Vagina (tissue), 2 donors: ENCODE measurements at regions not wholly inside any gene's neighbourhood (a gene's known extent, or its start where the extent isn't known, plus 50 kb on each side); places are given as distances from the start of the nearest gene placed in this dataset.
A peak's percentile ranks its signal among the peaks of the same experiment; 100 is the strongest.
"Not testable (repeated sequence)": the region's sequence is repeated elsewhere in the genome, so short reads cannot be mapped to it uniquely, and the experiment has no call there.

Experiments used
- DNase-seq, 2 donors: peaks; one replicate each; pipeline ENCODE4 v3.0.0-alpha.2; 2017; ENCODE audit errors: extremely low spot score in 2 of 2
- H3K27ac ChIP-seq: fragments of 200-600 bp; sonication (generic); one replicate; pipeline ENCODE4 v1.5.1; 2019
- H3K27me3 ChIP-seq: fragments of 200-600 bp; sonication (generic); one replicate; pipeline ENCODE4 v1.5.1; 2019
- H3K36me3 ChIP-seq, 2 donors: fragments of 200-600 bp; sonication (generic); one replicate each; pipeline ENCODE4 v1.5.1; 2017 to 2019
- H3K4me1 ChIP-seq: fragments of 200-600 bp; sonication (generic); one replicate; pipeline ENCODE4 v1.5.1; 2019
- H3K4me3 ChIP-seq, 2 donors: fragments of 200-600 bp; sonication (generic); 1 replicate in 1 of 2; 2 replicates in 1 of 2; pipeline ENCODE4 v1.5.1; 2016 to 2019
- H3K9me3 ChIP-seq: fragments of 200-600 bp; sonication (generic); one replicate; pipeline ENCODE4 v1.5.1; 2019
- CTCF ChIP-seq, 3 experiments: fragments of 450-650 bp in 2 of 3; fragments of 200-600 bp in 1 of 3; sonication (generic) in 1 of 3; IDR thresholded peaks; one replicate each; pipeline ENCODE4 v1.5.1; 2017 to 2019; ENCODE audit warnings: antibody characterized with exemption in 3 of 3, mild to moderate bottlenecking in 2 of 3, moderate library complexity in 2 of 3
- POLR2A ChIP-seq, 2 donors: fragments of 450-650 bp; IDR thresholded peaks; one replicate each; pipeline ENCODE4 v1.6.1; 2017; ENCODE audit warnings: antibody characterized with exemption in 2 of 2, mild to moderate bottlenecking in 2 of 2, moderate library complexity in 2 of 2
- POLR2AphosphoS5 ChIP-seq, 2 donors: sonication (generic); formaldehyde crosslinking; IDR thresholded peaks; one replicate each; pipeline ENCODE4 v1.9.0; 2017; ENCODE audit warnings: antibody characterized with exemption in 2 of 2, mild to moderate bottlenecking in 2 of 2, low read depth in 1 of 2; ENCODE audit not compliant: insufficient read depth in 1 of 2
- intact Hi-C: fragments of 100-400 bp; cut with DNase I; formaldehyde crosslinking; loops from one replicate; pipeline ENCODE4 v1.15.1; 2023

GRCh38 chr3:27556887-27557286 is 72.7 kb upstream of the SLC4A7 start:
- Histone ChIP-seq H3K27me3 (no peaks in the 10 kb centered on the region), H3K27ac (peak overlapping the region; percentile 87), H3K4me3 (no peak overlapping the region), H3K4me1 (peaks cover 30% of the 10 kb centered on the region), H3K36me3 (no peaks in the 10 kb centered on the region), H3K9me3 (no peaks in the 10 kb centered on the region)
- no peak for DNase-seq
- TF ChIP-seq POLR2A (IDR thresholded peaks at IDR 0.05) (no peak), POLR2AphosphoS5 (IDR thresholded peaks at IDR 0.05; ENCODE audit: insufficient read depth in 1 of 2, low read depth in 1 of 2) (peak; percentile 28 to 68), CTCF (IDR thresholded peaks at IDR 0.05) (no peak)
- intact Hi-C loops, result no loop called here

DNA sequence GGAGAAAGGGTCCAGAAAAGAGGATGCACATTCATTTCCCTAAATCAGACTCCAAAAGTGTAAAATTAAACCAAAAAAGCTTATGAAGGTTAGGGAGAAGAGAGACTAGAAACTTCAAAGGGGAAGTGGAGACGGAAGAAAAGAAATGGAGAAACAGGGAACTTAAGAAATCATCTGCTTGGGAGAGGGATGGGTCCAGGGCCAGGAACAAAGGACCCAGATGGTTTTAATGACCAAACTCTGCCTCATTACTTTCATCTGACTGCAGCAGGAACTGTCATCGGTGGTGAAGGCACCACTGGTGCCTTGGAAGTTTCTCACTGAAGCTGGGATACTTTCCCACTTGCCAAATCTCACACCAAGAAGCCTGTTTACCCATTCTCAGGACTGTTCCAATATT is 70.5 kb upstream of the SLC4A7 start:
- H3K27me3 ChIP-seq, result no peaks in the 10 kb centered on the region
- TF ChIP-seq POLR2AphosphoS5 (IDR thresholded peaks at IDR 0.05; ENCODE audit: insufficient read depth in 1 of 2, low read depth in 1 of 2), result no peak
- no peak for TF ChIP-seq CTCF (IDR thresholded peaks at IDR 0.05)
- no peak for TF ChIP-seq POLR2A (IDR thresholded peaks at IDR 0.05)
- no peaks in the 10 kb centered on the region for H3K9me3 ChIP-seq
- H3K36me3 ChIP-seq, result no peaks in the 10 kb centered on the region
- H3K27ac ChIP-seq, result peak overlapping the region; percentile 87
- H3K4me1 ChIP-seq, result peaks cover 23% of the 10 kb centered on the region
- no peak overlapping the region for H3K4me3 ChIP-seq
- intact Hi-C loops, result no loop called here
- DNase-seq, result no peak

DNA sequence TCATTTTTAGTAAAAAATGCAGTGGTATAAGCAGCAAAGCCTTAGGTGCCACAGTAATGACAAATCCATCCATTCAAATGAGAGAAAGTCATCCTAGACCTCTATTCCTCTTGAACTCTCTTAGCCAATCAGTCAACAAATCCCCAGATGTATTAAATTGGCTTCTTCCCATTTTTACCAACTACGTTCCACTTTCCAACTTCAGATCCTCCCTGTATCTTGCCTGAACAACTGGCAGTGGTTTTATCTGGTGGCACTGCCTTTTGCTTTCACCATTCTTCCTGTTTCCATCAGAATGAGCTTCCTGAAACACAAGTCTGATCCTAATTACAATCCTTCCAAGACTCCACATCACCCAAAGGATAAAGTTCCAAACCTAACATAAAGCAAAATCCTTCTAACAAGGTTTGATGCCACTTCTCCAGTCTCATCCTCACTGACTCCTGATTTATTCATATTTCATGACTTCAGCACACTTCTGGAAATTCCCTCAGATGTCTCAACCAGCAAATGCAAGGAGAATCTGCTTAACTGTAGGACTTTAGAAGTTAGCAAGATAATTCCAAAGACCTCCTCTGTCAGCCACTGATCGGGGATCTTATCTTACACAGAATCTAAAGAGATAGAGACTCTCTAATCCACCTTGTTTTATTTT is 69.8 kb upstream of the SLC4A7 start:
- intact Hi-C loops, result no loop called here
- Histone ChIP-seq H3K4me1 (peaks cover 16% of the 10 kb centered on the region), H3K27me3 (no peaks in the 10 kb centered on the region), H3K4me3 (no peak overlapping the region), H3K36me3 (no peaks in the 10 kb centered on the region), H3K27ac (peak overlapping the region; percentile 87), H3K9me3 (no peaks in the 10 kb centered on the region)
- TF ChIP-seq POLR2AphosphoS5 (IDR thresholded peaks at IDR 0.05; ENCODE audit: insufficient read depth in 1 of 2, low read depth in 1 of 2), result no peak
- TF ChIP-seq POLR2A (IDR thresholded peaks at IDR 0.05), result no peak
- no peak for TF ChIP-seq CTCF (IDR thresholded peaks at IDR 0.05)
- no peak for DNase-seq

DNA sequence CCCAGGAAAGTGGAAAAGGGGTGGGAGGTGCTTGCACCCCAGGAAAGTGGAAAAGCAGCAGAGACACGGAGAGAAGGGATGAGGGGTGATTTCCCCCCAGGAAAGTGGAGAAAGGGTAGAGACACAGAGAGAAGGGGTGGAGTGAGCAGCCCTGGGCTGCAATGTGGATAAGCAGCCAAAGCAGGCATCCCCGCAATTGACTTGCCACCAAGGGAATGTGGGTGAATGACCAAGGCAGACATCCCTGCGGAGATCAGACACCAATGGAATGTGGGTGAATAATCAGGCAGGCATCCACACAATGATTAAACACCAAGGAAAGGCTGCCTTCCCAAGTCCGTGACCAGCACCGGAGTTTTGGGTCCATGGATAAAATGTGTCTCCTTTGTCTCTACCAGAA is 68.5 kb upstream of the SLC4A7 start:
- DNase-seq, H3K27me3 ChIP-seq, H3K4me1 ChIP-seq, H3K36me3 ChIP-seq, H3K4me3 ChIP-seq, intact Hi-C loops, H3K27ac ChIP-seq, H3K9me3 ChIP-seq: not testable (repeated sequence)

DNA sequence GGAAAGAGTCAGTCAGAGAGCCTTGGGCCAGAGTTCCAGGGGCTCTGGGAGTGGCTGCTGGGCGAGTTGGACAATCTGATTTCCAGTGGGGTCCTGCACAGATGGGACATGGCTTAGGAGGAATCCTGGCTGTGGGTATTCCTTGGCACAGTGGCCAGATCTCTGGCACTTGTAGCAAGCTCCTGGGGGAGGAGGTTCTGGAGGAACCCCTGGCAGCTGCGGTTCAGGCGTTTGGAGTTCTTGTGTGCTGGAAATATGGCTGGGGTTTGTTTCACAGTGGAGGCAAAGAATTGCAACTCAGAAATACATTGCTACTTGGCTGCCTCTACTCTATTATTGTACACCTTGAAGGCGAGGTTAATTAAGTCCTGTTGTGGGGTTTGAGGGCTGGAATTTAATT is 67.2 kb upstream of the SLC4A7 start:
- H3K27me3 ChIP-seq, result not testable (repeated sequence)

GRCh38 chr3:27545061-27545460 is 60.9 kb upstream of the SLC4A7 start:
- Histone ChIP-seq H3K27ac (peak overlapping the region; percentile 60), H3K27me3 (no peaks in the 10 kb centered on the region), H3K4me3 (no peak overlapping the region), H3K4me1 (peaks cover 26% of the 10 kb centered on the region), H3K9me3 (no peaks in the 10 kb centered on the region), H3K36me3 (no peaks in the 10 kb centered on the region)
- DNase-seq, result no peak
- no peak for TF ChIP-seq POLR2A (IDR thresholded peaks at IDR 0.05)
- intact Hi-C loops, result no loop called here

More for the DNA sequence above, 67.2 kb upstream of the SLC4A7 start:
- H3K4me1 ChIP-seq, DNase-seq, H3K27ac ChIP-seq, intact Hi-C loops, H3K9me3 ChIP-seq, H3K4me3 ChIP-seq, H3K36me3 ChIP-seq: not testable (repeated sequence)
